B cell (primary cell): ENCODE measurements at regions not wholly inside any gene's neighbourhood (a gene's known extent, or its start where the extent isn't known, plus 50 kb on each side); places are given as distances from the start of the nearest gene placed in this dataset.

Experiments
- CTCF ChIP-seq: fragments of 200-600 bp; IDR thresholded peaks from one replicate; pipeline ENCODE4 v1.8.0; 2022; ENCODE audit warnings: antibody characterized with exemption, mild to moderate bottlenecking
- EZH2 ChIP-seq: IDR thresholded peaks from 2 replicates; pipeline ENCODE4 v1.6.1; 2012; ENCODE audit warnings: borderline replicate concordance, low read depth, mild to moderate bottlenecking, moderate library complexity, low read length; ENCODE audit not compliant: insufficient read depth, poor library complexity, severe bottlenecking

GRCh38 chr19:31625575-31625974 is 276.3 kb upstream of the TSHZ3 start:
- TF ChIP-seq CTCF (no peak), EZH2 (no peak)
